HepG2 (cell line): ENCODE measurements at regions not wholly inside any gene's neighbourhood (a gene's known extent, or its start where the extent isn't known, plus 50 kb on each side); places are given as distances from the start of the nearest gene placed in this dataset.

ENCODE experiments used
- ATAC-seq: fragments of 200-7000 bp; cut with Tn5 transposase; 3 replicates; pipeline ENCODE4 v1.9.1; 2020; ENCODE audit warnings: mild to moderate bottlenecking, moderate library complexity
- BruUV-seq: library from RNA; stranded (reverse); fragments of 400-500 nt; replicated peaks from 2 replicates; lab custom pipeline; 2021; lab: Mats Ljungman, UMichigan
- CTCF ChIA-PET: fragments of 300-600 bp; formaldehyde crosslinking; extraction: SDS; loops from one replicate; lab custom pipeline; 2021; ENCODE audit warnings: low total read pairs, inconsistent platforms, low intra/inter-chr PET ratio; lab: Yijun Ruan, JAX
- POLR2A ChIA-PET: fragments of 350-600 bp; sonication (Branson Sonifier 250); formaldehyde crosslinking; loops from one replicate; lab custom pipeline; 2020; ENCODE audit warnings: antibody characterized with exemption, inconsistent platforms; lab: Yijun Ruan, JAX
- DNase-seq: peaks from one replicate; pipeline ENCODE4 v3.0.0-alpha.2; 2015; ENCODE audit warnings: low spot score
- FAIRE-seq: peaks from 3 replicates; lab custom pipeline; 2011; peaks lifted over from hg19 to GRCh38; lab: Jason Lieb, UNC
- H2AFZ ChIP-seq: one replicate; pipeline ENCODE4 v1.6.1; 2011; ENCODE audit warnings: low read length, inconsistent platforms
- H3K27ac ChIP-seq: fragments of 300-600 bp; 3 replicates; pipeline ENCODE4 v1.8.0; 2011; ENCODE audit warnings: mixed run types, mild to moderate bottlenecking, mixed read lengths, low read length, inconsistent platforms; ENCODE audit not compliant: insufficient read depth; ENCODE audit errors: extremely low read length
- H3K27me3 ChIP-seq, 2 experiments: fragments of 200-600 bp in 1 of 2; 2 replicates in 1 of 2; 3 replicates in 1 of 2; pipeline versions ENCODE4 v1.6.0 to v1.8.0; 2011; ENCODE audit warnings: low read length in 2 of 2, mild to moderate bottlenecking in 2 of 2, moderate library complexity in 2 of 2, inconsistent platforms in 1 of 2; ENCODE audit not compliant: insufficient read depth in 2 of 2, control insufficient read depth in 1 of 2
- H3K36me3 ChIP-seq, 2 experiments: fragments of 200-600 bp in 1 of 2; replicated peaks in 1 of 2; 2 replicates in 1 of 2; 3 replicates in 1 of 2; pipeline versions ENCODE4 v1.5.1 to v1.8.0; 2011; ENCODE audit warnings: low read length in 2 of 2, inconsistent platforms in 1 of 2; ENCODE audit not compliant: insufficient read depth in 2 of 2, control insufficient read depth in 1 of 2
- H3K4me1 ChIP-seq: 2 replicates; pipeline ENCODE4 v1.5.1; 2012; ENCODE audit warnings: low read length, inconsistent platforms; ENCODE audit not compliant: insufficient read depth
- H3K4me2 ChIP-seq: 2 replicates; pipeline ENCODE4 v1.6.0; 2011; ENCODE audit warnings: low read depth, low read length, inconsistent platforms
- H3K4me3 ChIP-seq, 3 experiments: fragments of 200-600 bp in 1 of 3; sonication (generic), shearing (Covaris generic) in 1 of 3; replicated peaks in 1 of 3; 2 replicates each; pipeline ENCODE4 v1.5.1; 2011 to 2016; ENCODE audit warnings: low read length in 3 of 3, inconsistent platforms in 2 of 3, low read depth in 2 of 3, mild to moderate bottlenecking in 2 of 3, control low read depth in 1 of 3, mixed read lengths in 1 of 3; ENCODE audit not compliant: insufficient read depth in 1 of 3
- H3K79me2 ChIP-seq: one replicate; pipeline ENCODE4 v1.6.1; 2011; ENCODE audit warnings: low read length, inconsistent platforms; ENCODE audit not compliant: insufficient read depth
- H3K9ac ChIP-seq: 2 replicates; pipeline ENCODE4 v1.6.0; 2011; ENCODE audit warnings: mild to moderate bottlenecking, low read depth, low read length, inconsistent platforms; ENCODE audit not compliant: insufficient read depth
- H3K9me3 ChIP-seq: 2 replicates; pipeline ENCODE4 v1.5.1; 2012; ENCODE audit warnings: mild to moderate bottlenecking, low read length
- H4K20me1 ChIP-seq: 2 replicates; pipeline ENCODE4 v1.6.0; 2011; ENCODE audit warnings: inconsistent platforms, mild to moderate bottlenecking, low read length, moderate library complexity; ENCODE audit not compliant: insufficient read depth
- ATAD3A ChIP-seq: sonication (generic); formaldehyde crosslinking; IDR thresholded peaks from 2 replicates; pipeline ENCODE4 v1.4.0; 2020; ENCODE audit warnings: missing genetic modification reagents
- ATRX ChIP-seq: sonication (generic); formaldehyde crosslinking; IDR thresholded peaks from 2 replicates; pipeline ENCODE4 v1.4.0; 2020; ENCODE audit warnings: missing genetic modification reagents, borderline replicate concordance
- HDAC2 ChIP-seq: sonication (generic); formaldehyde crosslinking; IDR thresholded peaks from 2 replicates; pipeline ENCODE4 v1.4.0; 2020; ENCODE audit warnings: missing genetic modification reagents
- KLF6 ChIP-seq: IDR thresholded peaks from 2 replicates; pipeline ENCODE4 v1.8.0; 2016; ENCODE audit warnings: missing biosample characterization, missing genetic modification reagents
- NR2F1 ChIP-seq, 2 experiments: fragments of 450-650 bp in 1 of 2; formaldehyde crosslinking in 1 of 2; IDR thresholded peaks; 2 replicates each; pipeline versions ENCODE4 v1.5.0 to v1.6.1; 2016 to 2020; ENCODE audit warnings: mild to moderate bottlenecking in 1 of 2, missing compliant biosample characterization in 1 of 2, missing genetic modification reagents in 1 of 2, moderate library complexity in 1 of 2
- ONECUT2 ChIP-seq: sonication (generic); formaldehyde crosslinking; IDR thresholded peaks from 2 replicates; pipeline ENCODE4 v1.4.0; 2020; ENCODE audit warnings: missing genetic modification reagents
- RFXANK ChIP-seq: IDR thresholded peaks from 2 replicates; pipeline ENCODE4 v1.6.1; 2016
- RXRA ChIP-seq: sonication (generic); formaldehyde crosslinking; IDR thresholded peaks from 2 replicates; pipeline ENCODE4 v1.5.1; 2020; ENCODE audit warnings: missing genetic modification reagents
- TBX2 ChIP-seq: sonication (generic); formaldehyde crosslinking; IDR thresholded peaks from 2 replicates; pipeline ENCODE4 v1.5.0; 2020; ENCODE audit warnings: missing genetic modification reagents, mild to moderate bottlenecking, borderline replicate concordance
- TOE1 ChIP-seq: sonication (generic); formaldehyde crosslinking; IDR thresholded peaks from 2 replicates; pipeline ENCODE4 v1.4.0; 2020; ENCODE audit warnings: mild to moderate bottlenecking, missing genetic modification reagents
- ZNF333 ChIP-seq: sonication (generic); formaldehyde crosslinking; IDR thresholded peaks from 2 replicates; pipeline ENCODE4 v1.4.0; 2020; ENCODE audit warnings: mild to moderate bottlenecking, missing genetic modification reagents, borderline replicate concordance
- ZSCAN29 ChIP-seq: sonication (generic); formaldehyde crosslinking; conservative IDR thresholded peaks from 2 replicates; pipeline ENCODE4 v1.4.0; 2020; ENCODE audit warnings: mild to moderate bottlenecking, missing genetic modification reagents
- WGBS: methylation state at CpG from one replicate; pipeline ENCODE4 v1.1.6; 2017; ENCODE audit warnings: low lambda C conversion rate; 5-methylcytosine and 5-hydroxymethylcytosine counted together
- in situ Hi-C: cut with HindIII; loops from 2 replicates; pipeline ENCODE4 v1.10.0; 2017; ENCODE audit warnings: low pct_unique_long_range_greater_than_20kb; ENCODE audit not compliant: extremely low pct_ligation_motif_present
- intact Hi-C: fragments of 100-400 bp; cut with micrococcal nuclease; formaldehyde crosslinking; loops from one replicate; pipeline ENCODE4 v1.10.0; 2022; ENCODE audit not compliant: unreplicated experiment
- TF ChIP-seq, protein P1 (sequence below): sonication (generic); formaldehyde crosslinking; IDR thresholded peaks from 2 replicates; pipeline ENCODE4 v1.5.0; 2020; ENCODE audit warnings: missing genetic modification reagents
- TF ChIP-seq, protein P2 (sequence below): sonication (generic); formaldehyde crosslinking; IDR thresholded peaks from 2 replicates; pipeline ENCODE4 v1.8.0; 2022; ENCODE audit warnings: missing genetic modification reagents, mild to moderate bottlenecking, moderate library complexity, borderline replicate concordance
- TF ChIP-seq, protein P3 (sequence below): sonication (generic); formaldehyde crosslinking; IDR thresholded peaks from 2 replicates; pipeline ENCODE4 v1.5.0; 2020; ENCODE audit warnings: mild to moderate bottlenecking, missing genetic modification reagents

DNA sequence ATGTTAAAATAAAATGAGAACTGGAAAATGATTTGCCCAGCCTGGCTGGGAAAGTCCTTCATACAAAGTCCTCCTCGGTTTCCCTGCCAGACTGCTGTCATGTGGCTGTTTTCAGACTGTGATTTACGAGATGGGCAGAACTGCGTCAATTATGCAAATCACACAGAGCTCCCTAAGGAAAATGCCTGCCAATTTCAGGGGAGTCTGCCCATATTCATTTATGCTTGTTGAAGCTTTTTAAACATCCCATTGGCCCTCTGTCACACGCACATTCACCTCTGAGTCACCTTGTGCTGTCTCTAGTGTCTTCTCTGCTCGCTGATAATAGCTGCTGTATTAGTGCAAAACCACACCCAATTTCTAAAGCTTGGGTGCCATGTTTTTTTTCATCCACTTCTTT is 81.7 kb upstream of the FAM20A start (continued):
- TF ChIP-seq NR2F1 (CRISPR knock-in tag; IDR thresholded peaks at IDR 0.05) (no peak), TOE1 (CRISPR knock-in tag) (no peak), ZNF333 (CRISPR knock-in tag) (no peak), ONECUT2 (no peak), HDAC2 (CRISPR knock-in tag) (no peak), TBX2 (no peak), ZSCAN29 (no peak), ATRX (CRISPR knock-in tag) (no peak)

DNA sequence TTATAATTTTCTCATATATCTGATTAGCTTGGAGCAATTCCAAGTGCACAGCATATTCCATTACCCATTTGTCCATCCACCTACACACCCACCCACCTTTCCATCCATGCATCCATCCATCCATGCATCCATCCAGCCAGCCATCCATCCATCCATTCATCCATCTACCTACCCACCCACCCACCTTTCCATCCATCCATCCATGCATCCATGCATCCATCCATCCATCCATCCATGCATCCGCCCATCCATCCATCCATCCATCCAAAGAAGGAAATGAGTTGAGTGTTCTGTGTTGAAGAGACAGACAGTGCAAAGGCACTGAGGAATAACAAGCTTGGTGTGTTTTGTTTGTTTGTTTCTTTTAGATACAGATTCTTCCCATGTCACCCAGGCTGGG is 78.7 kb upstream of the FAM20A start:
- no peaks in the 10 kb centered on the region for H3K4me1 ChIP-seq
- H3K27ac ChIP-seq = no peak overlapping the region
- no peak for DNase-seq
- no peaks in the 10 kb centered on the region for H3K36me3 ChIP-seq
- POLR2A ChIA-PET = no interaction called here
- H2AFZ ChIP-seq = no peak overlapping the region
- TF ChIP-seq ATAD3A (CRISPR knock-in tag) (no peak), RFXANK (CRISPR knock-in tag) (no peak), KLF6 (CRISPR knock-in tag) (no peak), RXRA (CRISPR knock-in tag) (no peak)
- TF ChIP-seq, protein P1, sequence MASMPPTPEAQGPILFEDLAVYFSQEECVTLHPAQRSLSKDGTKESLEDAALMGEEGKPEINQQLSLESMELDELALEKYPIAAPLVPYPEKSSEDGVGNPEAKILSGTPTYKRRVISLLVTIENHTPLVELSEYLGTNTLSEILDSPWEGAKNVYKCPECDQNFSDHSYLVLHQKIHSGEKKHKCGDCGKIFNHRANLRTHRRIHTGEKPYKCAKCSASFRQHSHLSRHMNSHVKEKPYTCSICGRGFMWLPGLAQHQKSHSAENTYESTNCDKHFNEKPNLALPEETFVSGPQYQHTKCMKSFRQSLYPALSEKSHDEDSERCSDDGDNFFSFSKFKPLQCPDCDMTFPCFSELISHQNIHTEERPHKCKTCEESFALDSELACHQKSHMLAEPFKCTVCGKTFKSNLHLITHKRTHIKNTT (CRISPR knock-in tag) = no peak
- TF ChIP-seq, protein P2, sequence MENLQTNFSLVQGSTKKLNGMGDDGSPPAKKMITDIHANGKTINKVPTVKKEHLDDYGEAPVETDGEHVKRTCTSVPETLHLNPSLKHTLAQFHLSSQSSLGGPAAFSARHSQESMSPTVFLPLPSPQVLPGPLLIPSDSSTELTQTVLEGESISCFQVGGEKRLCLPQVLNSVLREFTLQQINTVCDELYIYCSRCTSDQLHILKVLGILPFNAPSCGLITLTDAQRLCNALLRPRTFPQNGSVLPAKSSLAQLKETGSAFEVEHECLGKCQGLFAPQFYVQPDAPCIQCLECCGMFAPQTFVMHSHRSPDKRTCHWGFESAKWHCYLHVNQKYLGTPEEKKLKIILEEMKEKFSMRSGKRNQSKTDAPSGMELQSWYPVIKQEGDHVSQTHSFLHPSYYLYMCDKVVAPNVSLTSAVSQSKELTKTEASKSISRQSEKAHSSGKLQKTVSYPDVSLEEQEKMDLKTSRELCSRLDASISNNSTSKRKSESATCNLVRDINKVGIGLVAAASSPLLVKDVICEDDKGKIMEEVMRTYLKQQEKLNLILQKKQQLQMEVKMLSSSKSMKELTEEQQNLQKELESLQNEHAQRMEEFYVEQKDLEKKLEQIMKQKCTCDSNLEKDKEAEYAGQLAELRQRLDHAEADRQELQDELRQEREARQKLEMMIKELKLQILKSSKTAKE (CRISPR knock-in tag) = 0 out of 2 replicates have a peak, but pooled peaks have one; percentile 36
- TF ChIP-seq, protein P3, sequence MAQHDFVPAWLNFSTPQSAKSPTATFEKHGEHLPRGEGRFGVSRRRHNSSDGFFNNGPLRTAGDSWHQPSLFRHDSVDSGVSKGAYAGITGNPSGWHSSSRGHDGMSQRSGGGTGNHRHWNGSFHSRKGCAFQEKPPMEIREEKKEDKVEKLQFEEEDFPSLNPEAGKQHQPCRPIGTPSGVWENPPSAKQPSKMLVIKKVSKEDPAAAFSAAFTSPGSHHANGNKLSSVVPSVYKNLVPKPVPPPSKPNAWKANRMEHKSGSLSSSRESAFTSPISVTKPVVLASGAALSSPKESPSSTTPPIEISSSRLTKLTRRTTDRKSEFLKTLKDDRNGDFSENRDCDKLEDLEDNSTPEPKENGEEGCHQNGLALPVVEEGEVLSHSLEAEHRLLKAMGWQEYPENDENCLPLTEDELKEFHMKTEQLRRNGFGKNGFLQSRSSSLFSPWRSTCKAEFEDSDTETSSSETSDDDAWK = no peak
- TF ChIP-seq, all 625 proteins: peak for 1
- WGBS = 38% methylated on average over 1 of the region's 1 CpG
- no peaks in the 10 kb centered on the region for H3K79me2 ChIP-seq
- FAIRE-seq (no peak), ATAC-seq (no peak)
- no peaks in the 10 kb centered on the region for H3K9me3 ChIP-seq
- no peak overlapping the region for H3K9ac ChIP-seq
- in situ Hi-C loops = no loop called here
- peaks cover 0 to 28% of the 10 kb centered on the region in 2 experiments; a peak in 3 of 5 replicates for H3K27me3 ChIP-seq
- BruUV-seq = no TSS peak
- CTCF ChIA-PET = no interaction called here
- H4K20me1 ChIP-seq = no peaks in the 10 kb centered on the region
- intact Hi-C loops = loop anchor here (5.0 kb wide), 1 partner anchor 37 kb away; no protein-coding TSS in a partner anchor
- no peak overlapping the region for H3K4me3 ChIP-seq
- H3K4me2 ChIP-seq = no peak overlapping the region
